Endothelial cell of umbilical vein (primary cell): ENCODE measurements at regions not wholly inside any gene's neighbourhood (a gene's known extent, or its start where the extent isn't known, plus 50 kb on each side); places are given as distances from the start of the nearest gene placed in this dataset.

Source experiments
- BruUV-seq: library from RNA; stranded (reverse); fragments of 400-500 nt; replicated peaks from 2 replicates; lab custom pipeline; 2021; lab: Mats Ljungman, UMichigan
- CTCF ChIA-PET: fragments of 300-600, 350-600 bp; sonication (Branson Sonifier 250); formaldehyde crosslinking; loops from one replicate; lab custom pipeline; 2021; ENCODE audit warnings: antibody characterized with exemption, inconsistent platforms; lab: Charles Lee
- POLR2A ChIA-PET: fragments of 300-600, 350-600 bp; sonication (Branson Sonifier 250); formaldehyde crosslinking; loops from one replicate; lab custom pipeline; 2021; ENCODE audit warnings: antibody characterized with exemption, inconsistent platforms; lab: Charles Lee
- DNase-seq: peaks from one replicate; pipeline ENCODE4 v3.0.0-alpha.2; 2011; ENCODE audit warnings: low read depth, low spot score
- FAIRE-seq: peaks from 2 replicates; lab custom pipeline; 2011; peaks lifted over from hg19 to GRCh38; lab: Jason Lieb, UNC
- H2AFZ ChIP-seq: 2 replicates; pipeline ENCODE4 v1.6.0; 2012; ENCODE audit warnings: low read depth, low read length, control low read depth, inconsistent platforms
- H3K27ac ChIP-seq: 2 replicates; pipeline ENCODE4 v1.5.1; 2011; ENCODE audit warnings: low read depth, mild to moderate bottlenecking, control low read depth, low read length, moderate library complexity; ENCODE audit not compliant: insufficient read depth
- H3K27me3 ChIP-seq, 2 experiments: 2 replicates each; pipeline versions ENCODE4 v1.6.0 to v1.6.1; 2011; ENCODE audit warnings: low read length in 2 of 2, mixed read lengths in 1 of 2; ENCODE audit not compliant: control insufficient read depth in 2 of 2, insufficient read depth in 2 of 2
- H3K36me3 ChIP-seq, 2 experiments: 2 replicates in 1 of 2; 3 replicates in 1 of 2; pipeline ENCODE4 v1.5.1; 2011; ENCODE audit warnings: low read length in 2 of 2, mild to moderate bottlenecking in 1 of 2, moderate library complexity in 1 of 2; ENCODE audit not compliant: control insufficient read depth in 2 of 2, insufficient read depth in 2 of 2; ENCODE audit errors: extremely low read depth in 1 of 2
- H3K4me1 ChIP-seq: 3 replicates; pipeline ENCODE4 v1.5.1; 2011; ENCODE audit warnings: mild to moderate bottlenecking, low read length; ENCODE audit not compliant: control insufficient read depth, insufficient read depth; ENCODE audit errors: extremely low read depth
- H3K4me2 ChIP-seq: 2 replicates; pipeline ENCODE4 v1.6.1; 2011; ENCODE audit warnings: low read length, control low read depth, mixed read lengths; ENCODE audit not compliant: insufficient read depth
- H3K4me3 ChIP-seq, 3 experiments: fragments of 200-600 bp in 1 of 3; sonication (generic), shearing (Covaris generic) in 1 of 3; replicated peaks in 1 of 3; 2 replicates each; pipeline ENCODE4 v1.5.1; 2011 to 2016; ENCODE audit warnings: control low read depth in 3 of 3, low read length in 3 of 3, mild to moderate bottlenecking in 2 of 3, inconsistent platforms in 1 of 3, low read depth in 1 of 3, moderate library complexity in 1 of 3; ENCODE audit not compliant: insufficient read depth in 1 of 3
- H3K79me2 ChIP-seq: 2 replicates; pipeline ENCODE4 v1.6.0; 2012; ENCODE audit warnings: low read length, inconsistent platforms; ENCODE audit not compliant: control insufficient read depth, insufficient read depth
- H3K9ac ChIP-seq: replicated peaks from 2 replicates; pipeline ENCODE3; 2011; ENCODE audit warnings: low read length, control low read depth; ENCODE audit not compliant: insufficient read depth; ENCODE audit errors: extremely low read depth
- H3K9me1 ChIP-seq: replicated peaks from 3 replicates; pipeline ENCODE4 v1.6.0; 2011; ENCODE audit warnings: mild to moderate bottlenecking, low read length; ENCODE audit not compliant: control insufficient read depth, insufficient read depth; ENCODE audit errors: extremely low read depth
- H3K9me3 ChIP-seq: replicated peaks from 2 replicates; pipeline ENCODE4 v1.5.1; 2012; ENCODE audit warnings: low read length, inconsistent platforms; ENCODE audit not compliant: control insufficient read depth, insufficient read depth
- H4K20me1 ChIP-seq: replicated peaks from 2 replicates; pipeline ENCODE3; 2011; ENCODE audit warnings: mild to moderate bottlenecking, low read length; ENCODE audit not compliant: control insufficient read depth, insufficient read depth; ENCODE audit errors: extremely low read depth
- EZH2 ChIP-seq: IDR thresholded peaks from 2 replicates; pipeline ENCODE4 v1.6.1; 2012; ENCODE audit warnings: borderline replicate concordance, low read depth, mild to moderate bottlenecking, moderate library complexity, low read length, inconsistent platforms; ENCODE audit not compliant: severe bottlenecking
- FOS ChIP-seq: IDR thresholded peaks from 2 replicates; pipeline ENCODE4 v1.6.1; 2011; ENCODE audit warnings: mild to moderate bottlenecking, low read length, moderate library complexity, borderline replicate concordance; ENCODE audit not compliant: insufficient read depth
- GATA2 ChIP-seq: IDR thresholded peaks from 2 replicates; pipeline ENCODE4 v1.7.0; 2011; ENCODE audit warnings: low read depth, mild to moderate bottlenecking, moderate library complexity, mixed read lengths, low read length; ENCODE audit not compliant: insufficient read length, insufficient read depth
- JUN ChIP-seq: IDR thresholded peaks from 2 replicates; pipeline ENCODE4 v1.6.1; 2011; ENCODE audit warnings: borderline replicate concordance, low read depth; ENCODE audit not compliant: insufficient read length, insufficient read depth
- MYC ChIP-seq: IDR thresholded peaks from one replicate; pipeline ENCODE4 v1.6.1; 2011; ENCODE audit warnings: mild to moderate bottlenecking, low read depth, low read length
- POLR2A ChIP-seq: IDR thresholded peaks from 2 replicates; pipeline ENCODE4 v1.6.1; 2012; ENCODE audit warnings: low read depth, mild to moderate bottlenecking, control low read depth, low read length
- POLR2AphosphoS5 ChIP-seq: IDR thresholded peaks from 2 replicates; pipeline ENCODE4 v1.6.1; 2012; ENCODE audit warnings: low read depth, mild to moderate bottlenecking, control low read depth, low read length, moderate library complexity; ENCODE audit not compliant: insufficient read depth
- dilution Hi-C: fragments of 300-500 bp; cut with MboI; formaldehyde crosslinking; loops from one replicate; pipeline ENCODE4 v1.15.0; 2019; ENCODE audit warnings: low sequenced_read_pairs; ENCODE audit not compliant: extremely low pct_ligation_motif_present
- intact Hi-C: fragments of 100-400 bp; cut with micrococcal nuclease; formaldehyde crosslinking; loops from one replicate; pipeline ENCODE4 v1.10.0; 2022
- TF ChIP-seq, protein P1 (sequence below), 2 donors: IDR thresholded peaks; 1 replicate in 1 of 2; 2 replicates in 1 of 2; pipeline ENCODE4 v1.5.1; 2011; ENCODE audit warnings: low read length in 2 of 2, mild to moderate bottlenecking in 2 of 2, moderate library complexity in 2 of 2, control low read depth in 1 of 2, inconsistent platforms in 1 of 2, low read depth in 1 of 2; ENCODE audit not compliant: insufficient read depth in 1 of 2; ENCODE audit errors: extremely low read depth in 1 of 2
- TF ChIP-seq, protein P2 (sequence below): IDR thresholded peaks from 2 replicates; pipeline ENCODE4 v1.6.1; 2011; ENCODE audit not compliant: insufficient read depth, insufficient read length

DNA sequence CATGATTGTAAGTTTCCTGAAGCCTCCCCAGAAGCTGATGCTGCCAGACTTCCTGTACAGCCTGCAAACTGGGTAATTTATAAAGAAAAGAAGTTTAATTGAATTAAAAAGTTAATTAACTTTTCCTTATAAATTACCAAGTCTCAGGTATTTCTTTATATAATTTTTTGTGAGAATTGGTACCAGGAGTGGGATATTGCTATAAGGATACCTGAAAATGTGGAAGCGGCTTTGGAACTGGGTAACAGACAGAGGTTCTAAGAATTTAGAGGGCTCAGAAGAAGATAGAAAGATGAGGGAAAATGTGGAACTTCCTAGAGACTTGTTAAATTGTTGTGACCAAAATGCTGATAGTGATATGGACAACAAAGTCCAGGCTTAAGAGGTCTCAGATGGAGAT lies 163.1 kb downstream of the PTPRU start:
- ChIA-PET POLR2A (no interaction called here), CTCF (interaction anchor here (1.0 kb wide), 1 partner anchor 9 kb away, joined by 3 read pairs; no protein-coding TSS in a partner anchor)
- H4K20me1 ChIP-seq = no peaks in the 10 kb centered on the region
- no peaks in the 10 kb centered on the region for H3K36me3 ChIP-seq
- no peaks in the 10 kb centered on the region for H3K27me3 ChIP-seq
- no peaks in the 10 kb centered on the region for H3K79me2 ChIP-seq
- DNase-seq = no peak
- no TSS peak for BruUV-seq
- H3K9me3 ChIP-seq = no peaks in the 10 kb centered on the region
- H3K9ac ChIP-seq = no peak overlapping the region
- no peak overlapping the region for H3K4me3 ChIP-seq
- H3K27ac ChIP-seq = no peak overlapping the region
- no peak for FAIRE-seq
- H3K4me2 ChIP-seq = no peak overlapping the region
- H2AFZ ChIP-seq = no peak overlapping the region
- intact Hi-C loops (no loop called here), dilution Hi-C loops (no loop called here)
- H3K9me1 ChIP-seq = no peaks in the 10 kb centered on the region
- H3K4me1 ChIP-seq = no peaks in the 10 kb centered on the region
- TF ChIP-seq FOS = no peak
- TF ChIP-seq JUN = no peak
- TF ChIP-seq, protein P1, sequence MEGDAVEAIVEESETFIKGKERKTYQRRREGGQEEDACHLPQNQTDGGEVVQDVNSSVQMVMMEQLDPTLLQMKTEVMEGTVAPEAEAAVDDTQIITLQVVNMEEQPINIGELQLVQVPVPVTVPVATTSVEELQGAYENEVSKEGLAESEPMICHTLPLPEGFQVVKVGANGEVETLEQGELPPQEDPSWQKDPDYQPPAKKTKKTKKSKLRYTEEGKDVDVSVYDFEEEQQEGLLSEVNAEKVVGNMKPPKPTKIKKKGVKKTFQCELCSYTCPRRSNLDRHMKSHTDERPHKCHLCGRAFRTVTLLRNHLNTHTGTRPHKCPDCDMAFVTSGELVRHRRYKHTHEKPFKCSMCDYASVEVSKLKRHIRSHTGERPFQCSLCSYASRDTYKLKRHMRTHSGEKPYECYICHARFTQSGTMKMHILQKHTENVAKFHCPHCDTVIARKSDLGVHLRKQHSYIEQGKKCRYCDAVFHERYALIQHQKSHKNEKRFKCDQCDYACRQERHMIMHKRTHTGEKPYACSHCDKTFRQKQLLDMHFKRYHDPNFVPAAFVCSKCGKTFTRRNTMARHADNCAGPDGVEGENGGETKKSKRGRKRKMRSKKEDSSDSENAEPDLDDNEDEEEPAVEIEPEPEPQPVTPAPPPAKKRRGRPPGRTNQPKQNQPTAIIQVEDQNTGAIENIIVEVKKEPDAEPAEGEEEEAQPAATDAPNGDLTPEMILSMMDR (IDR thresholded peaks at IDR 0.05; ENCODE audit: extremely low read depth in 1 of 2, insufficient read depth in 1 of 2, low read depth in 1 of 2, low read length in 2 of 2) = no peak
- no peak for TF ChIP-seq GATA2
- TF ChIP-seq, protein P2, sequence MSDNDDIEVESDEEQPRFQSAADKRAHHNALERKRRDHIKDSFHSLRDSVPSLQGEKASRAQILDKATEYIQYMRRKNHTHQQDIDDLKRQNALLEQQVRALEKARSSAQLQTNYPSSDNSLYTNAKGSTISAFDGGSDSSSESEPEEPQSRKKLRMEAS = no peak
- no peak for TF ChIP-seq MYC
- TF ChIP-seq POLR2A = no peak
- TF ChIP-seq EZH2 = no peak
- TF ChIP-seq POLR2AphosphoS5 = no peak
